Vagina (tissue), 2 donors: ENCODE measurements at regions not wholly inside any gene's neighbourhood (a gene's known extent, or its start where the extent isn't known, plus 50 kb on each side); places are given as distances from the start of the nearest gene placed in this dataset. TPM values are rescaled to one million over a fixed set of nuclear protein-coding genes. Genes with fewer than 3 reads are reported as not detected.

Experiments used
- DNase-seq, 2 donors: peaks; one replicate each; pipeline ENCODE4 v3.0.0-alpha.2; 2017; ENCODE audit errors: extremely low spot score in 2 of 2
- H3K27ac ChIP-seq: fragments of 200-600 bp; sonication (generic); one replicate; pipeline ENCODE4 v1.5.1; 2019
- H3K27me3 ChIP-seq: fragments of 200-600 bp; sonication (generic); one replicate; pipeline ENCODE4 v1.5.1; 2019
- H3K36me3 ChIP-seq, 2 donors: fragments of 200-600 bp; sonication (generic); one replicate each; pipeline ENCODE4 v1.5.1; 2017 to 2019
- H3K4me1 ChIP-seq: fragments of 200-600 bp; sonication (generic); one replicate; pipeline ENCODE4 v1.5.1; 2019
- H3K4me3 ChIP-seq, 2 donors: fragments of 200-600 bp; sonication (generic); 1 replicate in 1 of 2; 2 replicates in 1 of 2; pipeline ENCODE4 v1.5.1; 2016 to 2019
- H3K9me3 ChIP-seq: fragments of 200-600 bp; sonication (generic); one replicate; pipeline ENCODE4 v1.5.1; 2019
- POLR2A ChIP-seq, 2 donors: fragments of 450-650 bp; IDR thresholded peaks; one replicate each; pipeline ENCODE4 v1.6.1; 2017; ENCODE audit warnings: antibody characterized with exemption in 2 of 2, mild to moderate bottlenecking in 2 of 2, moderate library complexity in 2 of 2
- POLR2AphosphoS5 ChIP-seq, 2 donors: sonication (generic); formaldehyde crosslinking; IDR thresholded peaks; one replicate each; pipeline ENCODE4 v1.9.0; 2017; ENCODE audit warnings: antibody characterized with exemption in 2 of 2, mild to moderate bottlenecking in 2 of 2, low read depth in 1 of 2; ENCODE audit not compliant: insufficient read depth in 1 of 2
- intact Hi-C: fragments of 100-400 bp; cut with DNase I; formaldehyde crosslinking; loops from one replicate; pipeline ENCODE4 v1.15.1; 2023
- small RNA-seq: library from RNA; depleted of rRNA; stranded (forward); fragments of <200 nt; gene quantifications from one replicate; pipeline ENCODE3, GENCODE V24; 2016
- TF ChIP-seq, protein P1 (sequence below), 3 experiments: fragments of 450-650 bp in 2 of 3; fragments of 200-600 bp in 1 of 3; sonication (generic) in 1 of 3; IDR thresholded peaks; one replicate each; pipeline ENCODE4 v1.5.1; 2017 to 2019; ENCODE audit warnings: antibody characterized with exemption in 3 of 3, mild to moderate bottlenecking in 2 of 3, moderate library complexity in 2 of 3

DNA sequence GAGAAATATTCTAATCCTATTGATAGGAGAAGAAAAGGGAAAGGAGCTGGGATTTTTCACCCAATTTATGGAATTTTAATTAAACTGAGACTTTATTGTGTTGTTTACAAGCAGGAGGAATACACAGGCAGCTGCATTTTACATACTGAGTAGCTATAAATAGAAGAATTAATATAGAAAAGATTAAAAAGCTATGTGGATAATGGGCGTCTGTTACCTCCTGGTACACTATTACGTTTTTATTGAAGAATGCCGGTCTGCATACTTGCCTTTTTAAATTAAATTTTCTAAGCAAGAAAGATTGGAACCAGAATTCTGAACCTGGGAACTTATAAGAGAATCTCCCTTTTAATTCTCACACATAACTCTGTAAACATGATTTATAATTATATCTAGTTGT is 52.1 kb upstream of the CACHD1 start:
- TF ChIP-seq POLR2A (IDR thresholded peaks at IDR 0.05) (no peak), POLR2AphosphoS5 (IDR thresholded peaks at IDR 0.05; ENCODE audit: insufficient read depth in 1 of 2, low read depth in 1 of 2) (no peak)
- TF ChIP-seq, protein P1, sequence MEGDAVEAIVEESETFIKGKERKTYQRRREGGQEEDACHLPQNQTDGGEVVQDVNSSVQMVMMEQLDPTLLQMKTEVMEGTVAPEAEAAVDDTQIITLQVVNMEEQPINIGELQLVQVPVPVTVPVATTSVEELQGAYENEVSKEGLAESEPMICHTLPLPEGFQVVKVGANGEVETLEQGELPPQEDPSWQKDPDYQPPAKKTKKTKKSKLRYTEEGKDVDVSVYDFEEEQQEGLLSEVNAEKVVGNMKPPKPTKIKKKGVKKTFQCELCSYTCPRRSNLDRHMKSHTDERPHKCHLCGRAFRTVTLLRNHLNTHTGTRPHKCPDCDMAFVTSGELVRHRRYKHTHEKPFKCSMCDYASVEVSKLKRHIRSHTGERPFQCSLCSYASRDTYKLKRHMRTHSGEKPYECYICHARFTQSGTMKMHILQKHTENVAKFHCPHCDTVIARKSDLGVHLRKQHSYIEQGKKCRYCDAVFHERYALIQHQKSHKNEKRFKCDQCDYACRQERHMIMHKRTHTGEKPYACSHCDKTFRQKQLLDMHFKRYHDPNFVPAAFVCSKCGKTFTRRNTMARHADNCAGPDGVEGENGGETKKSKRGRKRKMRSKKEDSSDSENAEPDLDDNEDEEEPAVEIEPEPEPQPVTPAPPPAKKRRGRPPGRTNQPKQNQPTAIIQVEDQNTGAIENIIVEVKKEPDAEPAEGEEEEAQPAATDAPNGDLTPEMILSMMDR (IDR thresholded peaks at IDR 0.05), result no peak
- intact Hi-C loops, result no loop called here
- no peak for DNase-seq
- Histone ChIP-seq H3K36me3 (no peaks in the 10 kb centered on the region), H3K27ac (no peak overlapping the region), H3K9me3 (no peaks in the 10 kb centered on the region), H3K4me3 (no peak overlapping the region), H3K27me3 (no peaks in the 10 kb centered on the region), H3K4me1 (peaks cover 6% of the 10 kb centered on the region)

Small RNA genes lying in the stretch of these regions (small RNA-seq; reads per million reads assigned to genes)
- not detected for gene RNU7-62P
